GM21447 (cell line): ENCODE measurements at regions not wholly inside any gene's neighbourhood (a gene's known extent, or its start where the extent isn't known, plus 50 kb on each side); places are given as distances from the start of the nearest gene placed in this dataset.
"Not testable (repeated sequence)": the region's sequence is repeated elsewhere in the genome, so short reads cannot be mapped to it uniquely, and the experiment has no call there.

Source experiments
- ATAC-seq: cut with Tn5 transposase; IDR thresholded peaks from one replicate; pipeline ENCODE4 v1.9.1; 2021; ENCODE audit not compliant: unreplicated experiment

DNA sequence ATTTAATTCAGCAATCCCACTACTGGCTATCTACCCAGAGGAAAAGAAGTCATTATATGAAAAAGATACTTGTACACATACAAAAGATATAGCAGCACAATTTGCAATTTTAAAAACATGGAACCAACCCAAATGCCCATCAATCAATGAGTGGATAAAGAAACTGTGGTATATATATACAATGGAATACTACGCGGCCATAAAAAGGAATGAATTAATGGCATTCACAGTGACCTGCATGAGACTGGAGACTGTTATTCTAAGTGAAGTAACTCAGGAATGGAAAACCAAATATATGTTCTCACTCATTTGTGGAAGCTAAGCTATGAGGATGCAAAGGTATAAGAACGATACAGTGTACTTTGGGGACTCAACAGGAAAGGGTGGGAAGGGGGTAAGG is 102.8 kb upstream of the KCNMA1 start:
- ATAC-seq, result not testable (repeated sequence)

DNA sequence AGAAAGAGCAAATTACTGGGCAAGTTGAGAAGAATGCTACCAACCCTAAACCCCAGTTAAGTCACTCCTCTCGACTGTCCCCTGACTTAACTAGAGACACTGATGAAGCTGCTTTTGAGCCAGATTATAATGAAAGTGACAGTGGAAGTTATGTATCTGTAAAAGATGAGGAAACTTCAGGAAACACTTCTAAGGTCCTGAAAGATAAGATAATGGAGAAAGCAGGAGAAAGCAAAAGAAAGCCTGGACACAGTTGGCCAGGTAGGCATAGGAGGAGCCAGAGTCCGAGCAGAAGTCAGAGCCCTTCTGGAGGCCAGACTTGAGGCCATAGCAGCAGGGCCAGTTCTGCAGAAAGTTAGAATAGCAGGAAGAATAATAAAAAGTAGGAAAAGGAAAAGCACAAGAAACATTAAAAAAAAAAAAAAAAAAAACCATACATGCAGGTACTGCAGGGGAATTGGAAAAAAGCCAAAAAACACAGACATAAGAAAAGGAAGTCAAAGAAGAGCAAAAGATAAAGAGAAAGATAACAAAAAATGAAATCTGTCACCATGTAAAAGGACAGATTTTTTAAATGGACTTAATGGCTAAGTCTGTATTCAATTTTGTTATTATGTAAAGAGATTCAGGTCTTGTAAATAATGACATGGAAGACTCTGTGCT is 101.0 kb upstream of the KCNMA1 start:
- ATAC-seq, result no peak

DNA sequence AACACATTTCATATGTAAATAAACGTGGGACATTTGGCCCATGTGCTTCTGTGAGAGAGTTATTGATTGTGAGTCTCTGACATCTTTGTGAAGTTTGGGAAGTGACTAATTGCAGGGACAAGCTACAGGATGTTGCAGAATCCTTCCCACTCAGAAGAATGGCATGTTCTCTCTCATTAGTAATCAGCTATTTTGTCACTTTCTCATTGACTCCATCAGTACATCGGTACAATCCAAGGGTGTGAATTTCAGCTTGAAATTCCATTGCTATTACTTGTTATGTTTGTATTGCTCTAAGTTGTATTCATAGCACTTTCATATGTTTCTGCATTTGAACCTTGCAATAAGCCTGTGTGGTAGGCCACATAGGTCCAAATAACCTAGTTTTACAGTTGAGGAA is 100.0 kb upstream of the KCNMA1 start:
- no peak for ATAC-seq

DNA sequence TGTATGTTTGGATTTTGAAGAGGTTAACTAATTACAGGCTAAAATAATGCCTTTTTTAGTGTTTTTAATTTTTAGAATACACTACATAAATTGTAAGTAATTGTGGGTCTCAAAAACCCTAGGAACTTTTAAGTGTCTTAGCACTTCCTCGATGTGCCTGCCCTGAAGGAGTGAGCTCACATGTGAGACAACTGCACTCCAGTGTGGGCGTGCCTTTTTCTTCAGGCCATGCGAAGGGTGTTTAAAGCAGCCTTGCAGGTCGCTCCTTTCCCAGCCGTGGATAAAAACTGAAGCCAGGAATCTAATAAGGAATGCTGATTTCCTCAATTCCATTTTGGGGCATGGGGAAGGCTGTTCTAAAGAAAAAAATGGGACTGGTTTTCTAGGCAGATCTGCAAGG is 97.5 kb upstream of the KCNMA1 start:
- not testable (repeated sequence) for ATAC-seq

DNA sequence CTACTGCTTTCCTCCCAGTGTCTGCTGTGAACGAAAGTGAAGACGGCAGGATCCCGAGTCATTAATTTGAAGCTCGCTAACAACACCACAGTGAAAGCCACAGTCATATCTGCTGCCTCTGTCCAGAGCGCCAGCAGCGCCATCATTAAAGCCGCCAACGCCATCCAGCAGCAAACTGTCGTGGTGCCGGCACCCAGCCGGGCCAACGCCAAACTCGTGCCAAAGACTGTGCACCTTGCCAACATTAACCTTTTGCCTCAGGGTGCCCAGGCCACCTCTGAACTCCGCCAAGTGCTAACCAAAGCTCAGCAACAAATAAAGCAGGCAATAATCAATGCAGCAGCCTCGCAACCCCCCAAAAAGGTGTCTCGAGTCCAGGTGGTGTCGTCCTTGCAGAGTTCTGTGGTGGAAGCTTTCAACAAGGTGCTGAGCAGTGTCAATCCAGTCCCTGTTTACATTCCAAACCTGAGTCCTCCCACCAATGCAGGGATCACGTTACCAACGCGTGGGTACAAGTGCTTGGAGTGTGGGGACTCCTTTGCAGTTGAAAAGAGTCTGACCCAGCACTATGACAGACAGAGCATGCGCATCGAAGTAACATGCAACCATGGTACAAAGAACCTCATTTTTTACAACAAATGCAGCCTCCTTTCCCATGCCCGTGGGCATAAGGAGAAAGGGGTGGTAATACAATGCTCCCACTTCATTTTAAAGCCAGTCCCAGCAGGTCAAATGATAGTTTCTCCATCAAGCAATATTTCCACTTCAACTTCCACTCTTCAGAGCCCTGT is 94.8 kb upstream of the KCNMA1 start:
- no peak for ATAC-seq

DNA sequence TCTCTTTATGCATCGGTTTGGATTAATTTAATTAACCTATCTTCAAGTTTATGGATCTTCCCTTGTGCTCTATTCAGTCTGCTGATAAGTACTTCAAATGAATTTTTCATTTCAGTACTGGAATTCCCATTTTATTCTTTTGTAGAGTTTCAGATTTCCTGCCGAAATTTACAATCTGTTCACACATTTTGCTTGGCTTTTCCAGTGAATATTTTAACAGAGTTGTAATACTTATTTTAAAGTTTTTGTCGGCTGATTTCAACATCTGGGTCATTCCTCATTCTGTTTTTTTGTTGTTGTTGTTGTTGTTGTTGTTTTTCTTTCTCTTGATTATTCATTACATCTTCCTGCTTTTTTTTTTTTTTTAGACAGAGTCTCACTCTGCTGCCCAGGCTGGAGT is 89.9 kb upstream of the KCNMA1 start:
- no peak for ATAC-seq

DNA sequence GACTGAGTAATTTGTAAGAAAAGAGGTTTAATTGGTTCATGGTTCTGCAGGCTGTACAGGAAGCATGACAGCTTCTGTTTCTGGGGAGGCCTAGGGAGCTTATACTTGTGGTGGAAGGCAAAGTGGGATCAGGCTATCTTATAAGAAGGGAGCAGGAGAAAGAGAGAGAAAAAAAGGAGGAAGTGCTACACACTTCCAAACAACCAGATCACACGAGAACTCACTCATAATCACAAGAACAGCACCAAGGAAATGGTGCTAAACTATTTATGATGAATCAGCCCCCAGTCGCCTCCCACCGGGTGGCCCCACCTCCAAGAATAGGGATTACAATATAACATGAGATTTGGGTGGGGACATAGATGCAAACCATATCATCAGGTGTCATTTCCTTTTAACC is 89.1 kb upstream of the KCNMA1 start:
- no peak for ATAC-seq

DNA sequence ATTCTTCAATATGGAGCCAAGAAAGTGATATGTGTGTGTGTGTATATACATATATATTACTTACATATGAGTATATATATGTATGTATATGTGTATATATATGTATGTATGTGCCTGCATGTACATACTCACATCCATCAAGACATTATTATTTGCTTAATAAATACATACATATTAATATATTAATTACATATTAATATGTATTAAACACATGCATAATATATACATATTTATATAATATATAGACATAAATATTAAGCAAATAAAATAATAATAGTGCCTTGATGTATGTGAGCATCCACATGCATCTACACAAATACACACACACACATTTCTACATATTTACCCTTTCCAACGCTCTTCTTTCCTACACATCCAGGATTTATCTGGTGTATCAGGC is 88.7 kb upstream of the KCNMA1 start:
- ATAC-seq, result no peak

DNA sequence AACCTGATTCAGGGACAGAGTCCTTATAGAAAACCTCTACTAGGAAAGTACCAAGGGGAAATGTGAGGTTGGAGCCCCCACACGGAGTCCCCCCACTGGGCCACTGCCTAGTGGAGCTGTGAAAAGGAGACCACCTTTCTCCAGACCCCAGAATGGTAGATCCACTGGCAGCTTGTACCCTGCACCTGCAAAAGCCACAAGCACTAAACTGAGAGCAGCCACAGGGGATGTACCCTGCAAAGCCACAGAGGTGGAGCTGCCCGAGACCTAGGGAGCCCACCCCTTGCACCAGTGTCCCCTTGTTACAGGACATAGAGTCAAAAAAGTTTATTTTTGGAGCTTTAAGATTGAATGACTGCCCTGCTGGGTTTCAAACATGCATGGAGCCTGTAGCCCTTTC is 87.2 kb upstream of the KCNMA1 start:
- no peak for ATAC-seq

DNA sequence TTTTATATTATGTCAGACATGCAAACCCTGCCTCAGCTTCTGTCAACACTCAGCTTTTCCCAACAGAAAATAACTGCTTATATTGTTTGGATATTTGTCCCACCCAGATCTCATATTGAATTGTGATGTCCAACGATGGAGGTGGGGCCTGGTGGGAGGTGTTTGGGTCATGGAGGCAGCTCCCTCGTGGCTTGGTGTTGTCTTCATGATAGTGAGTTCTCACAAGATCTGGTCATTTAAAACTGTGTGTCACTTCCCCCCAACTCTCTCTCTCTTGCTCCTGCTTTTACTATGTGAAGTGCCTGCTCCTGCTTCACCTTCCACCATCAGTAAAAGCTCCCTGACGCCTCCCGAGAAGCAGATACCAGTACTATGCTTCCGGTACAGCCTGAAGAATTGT is 85.8 kb upstream of the KCNMA1 start:
- ATAC-seq, result no peak

DNA sequence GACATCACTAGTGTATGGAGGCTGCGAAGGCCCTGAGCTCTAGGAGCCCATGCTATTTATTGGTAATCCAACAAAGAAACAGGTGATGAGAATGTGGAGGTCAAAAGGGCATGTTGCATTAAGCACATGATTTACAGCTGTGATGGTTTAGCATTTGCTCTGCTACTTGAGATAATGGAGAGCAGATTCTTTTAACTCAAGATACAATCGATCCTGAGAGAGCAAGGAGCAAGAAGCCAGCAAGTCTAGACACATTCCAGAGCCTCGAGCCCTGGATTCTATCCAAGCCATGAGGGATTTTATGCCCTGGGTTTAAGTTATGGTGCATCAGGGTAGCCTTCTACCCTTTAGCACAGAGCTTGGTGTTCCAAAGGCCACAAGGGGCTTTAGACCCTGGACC is 85.3 kb upstream of the KCNMA1 start:
- not testable (repeated sequence) for ATAC-seq

DNA sequence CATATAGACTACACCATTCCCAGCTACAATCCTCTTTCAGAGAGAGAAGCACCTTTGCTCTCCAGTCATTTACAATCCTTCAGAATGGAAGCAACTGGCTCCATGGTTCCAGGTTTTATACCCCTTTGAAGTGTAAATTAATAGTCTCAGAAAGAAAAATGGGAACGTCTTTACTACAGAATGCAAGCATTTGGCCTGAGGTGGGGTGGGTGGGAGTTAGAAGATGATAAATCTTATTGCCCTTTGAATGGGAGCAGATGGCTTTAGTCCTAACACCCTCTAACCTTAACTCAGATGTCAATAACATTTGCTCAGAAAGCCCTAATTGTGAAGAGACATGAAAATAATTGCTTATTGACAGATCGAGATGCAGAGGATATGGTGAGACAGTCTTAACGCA is 84.2 kb upstream of the KCNMA1 start:
- ATAC-seq, result no peak

DNA sequence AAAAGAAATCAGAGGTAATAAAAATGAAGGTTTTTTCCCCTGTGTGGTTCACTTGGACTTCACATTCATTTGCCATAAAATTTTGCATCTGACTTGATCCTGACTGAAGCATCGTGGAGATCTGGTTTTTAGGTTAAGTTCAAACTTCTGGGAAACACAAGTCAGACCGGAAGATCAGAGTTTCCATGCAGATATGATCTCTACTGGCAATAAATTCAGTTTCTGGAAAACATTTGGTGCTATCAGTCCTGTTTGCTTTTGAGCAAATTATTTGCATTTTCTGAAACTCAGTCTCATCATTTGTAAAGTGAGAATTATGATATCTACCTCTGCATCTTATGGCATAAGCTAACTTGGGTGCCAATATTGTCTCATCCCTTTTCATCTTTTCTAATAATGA is 81.3 kb upstream of the KCNMA1 start:
- no peak for ATAC-seq

DNA sequence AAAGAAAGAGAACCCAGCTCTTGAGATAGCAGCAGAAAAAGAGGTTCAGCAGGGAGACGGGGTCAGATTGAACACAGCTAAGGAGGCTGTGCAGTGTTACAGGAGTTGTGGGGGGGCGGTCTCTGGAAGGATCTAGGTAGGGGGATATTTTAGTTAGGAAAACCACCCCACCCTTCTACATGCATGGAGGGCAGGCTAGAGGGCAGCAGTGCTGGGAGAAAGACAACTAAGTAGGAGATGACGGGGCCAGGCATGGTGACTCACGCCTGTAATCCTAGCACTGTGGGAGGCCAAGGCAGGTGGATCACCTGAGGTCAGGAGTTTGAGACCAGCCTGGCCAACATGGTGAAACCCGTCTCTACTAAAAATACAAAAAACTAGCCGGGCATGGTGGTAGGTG is 80.7 kb upstream of the KCNMA1 start:
- not testable (repeated sequence) for ATAC-seq

DNA sequence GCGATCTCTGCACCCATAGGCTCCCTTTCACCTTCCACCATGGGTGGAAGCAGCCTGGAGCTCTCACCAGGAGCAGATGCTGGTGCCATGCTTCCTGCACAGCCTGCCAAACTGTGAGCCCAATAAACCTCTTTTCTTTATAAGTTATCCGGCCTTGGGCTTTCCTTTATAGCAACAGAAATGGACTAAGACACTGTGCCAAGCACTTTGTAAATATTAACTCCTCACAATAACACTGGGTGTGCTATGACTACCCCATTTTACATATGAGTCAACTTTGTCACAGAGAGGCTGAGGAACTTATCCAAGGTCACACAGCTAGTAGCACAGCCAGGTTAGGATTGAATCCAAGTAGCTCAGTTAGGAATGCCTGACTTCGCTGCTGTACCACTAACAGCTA is 79.7 kb upstream of the KCNMA1 start:
- ATAC-seq, result no peak

DNA sequence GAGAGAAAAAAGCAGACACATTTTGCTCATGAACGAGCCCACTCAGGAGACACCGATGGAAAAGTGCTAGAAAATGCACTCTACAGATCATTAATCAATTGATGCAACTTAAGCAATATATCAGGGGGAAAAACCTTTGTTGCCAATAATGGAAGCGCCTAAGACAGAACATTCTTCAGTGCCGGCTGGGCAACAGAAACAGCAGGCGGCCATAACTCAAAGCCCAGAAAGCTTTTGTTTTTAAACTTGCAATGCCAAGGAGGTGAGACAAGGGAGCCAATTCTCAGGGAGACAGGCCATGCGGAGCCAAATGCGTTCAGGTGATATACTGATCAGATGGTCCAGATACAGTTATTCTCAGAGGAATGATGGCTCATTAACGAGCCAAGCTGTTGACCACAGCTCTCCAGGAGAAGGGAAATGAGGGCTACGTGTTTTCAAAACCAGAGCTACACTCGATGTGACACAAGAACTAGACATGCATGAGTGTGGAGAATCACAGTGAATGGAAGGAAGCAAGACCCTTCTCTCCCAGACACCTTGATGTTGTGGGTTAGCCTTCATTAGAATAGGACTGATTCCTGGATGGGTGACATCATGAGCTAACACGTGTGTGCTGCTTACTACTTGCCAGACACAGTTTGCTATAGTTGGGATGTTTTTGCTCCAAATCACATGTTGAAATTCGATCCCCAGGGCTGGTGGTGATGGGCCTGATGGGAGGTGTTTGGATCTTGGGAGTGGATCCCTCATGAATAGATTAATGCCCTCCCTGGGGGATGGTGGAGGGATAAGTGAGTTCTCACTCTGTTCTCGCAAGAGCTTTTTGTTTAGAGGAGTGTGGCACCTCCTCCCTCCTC is 79.1 kb upstream of the KCNMA1 start:
- no peak for ATAC-seq

DNA sequence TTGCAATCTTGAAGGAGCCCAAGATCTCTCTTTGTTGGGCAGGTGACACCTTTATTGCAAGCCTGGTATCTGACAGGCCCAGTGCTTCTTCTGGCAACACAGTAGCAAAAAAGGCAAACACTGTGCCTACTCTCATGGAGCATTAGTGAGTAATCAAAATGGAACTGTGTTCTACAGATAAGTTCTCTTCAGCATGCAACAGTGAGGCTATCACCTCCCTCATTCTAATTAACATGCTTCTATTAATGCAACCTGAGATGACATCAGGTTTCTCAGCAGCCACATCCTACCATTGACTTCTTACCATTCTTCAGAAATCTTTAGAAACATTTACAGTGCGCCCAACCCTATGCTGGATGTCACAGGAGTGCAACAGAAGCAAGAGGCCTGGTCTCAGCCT is 77.9 kb upstream of the KCNMA1 start:
- no peak for ATAC-seq

DNA sequence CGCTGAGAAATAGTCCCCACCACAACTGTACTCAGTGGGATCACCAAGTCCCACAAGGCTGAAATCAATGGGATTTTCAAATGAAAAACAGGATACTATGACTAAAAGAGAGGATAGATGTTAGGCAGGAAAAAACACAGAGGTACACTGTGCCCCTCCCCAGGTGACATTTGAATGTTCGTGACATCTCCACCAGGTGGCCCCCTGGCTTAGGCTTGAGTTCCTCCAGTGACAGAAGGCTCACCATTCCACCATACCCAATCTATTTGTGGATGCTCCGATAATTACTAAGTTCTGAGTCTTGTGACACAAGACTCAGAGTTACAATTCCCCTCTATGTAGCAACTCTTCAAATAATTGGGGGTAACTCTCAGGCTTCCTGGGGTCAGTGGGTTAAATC is 77.5 kb upstream of the KCNMA1 start:
- ATAC-seq, result no peak

DNA sequence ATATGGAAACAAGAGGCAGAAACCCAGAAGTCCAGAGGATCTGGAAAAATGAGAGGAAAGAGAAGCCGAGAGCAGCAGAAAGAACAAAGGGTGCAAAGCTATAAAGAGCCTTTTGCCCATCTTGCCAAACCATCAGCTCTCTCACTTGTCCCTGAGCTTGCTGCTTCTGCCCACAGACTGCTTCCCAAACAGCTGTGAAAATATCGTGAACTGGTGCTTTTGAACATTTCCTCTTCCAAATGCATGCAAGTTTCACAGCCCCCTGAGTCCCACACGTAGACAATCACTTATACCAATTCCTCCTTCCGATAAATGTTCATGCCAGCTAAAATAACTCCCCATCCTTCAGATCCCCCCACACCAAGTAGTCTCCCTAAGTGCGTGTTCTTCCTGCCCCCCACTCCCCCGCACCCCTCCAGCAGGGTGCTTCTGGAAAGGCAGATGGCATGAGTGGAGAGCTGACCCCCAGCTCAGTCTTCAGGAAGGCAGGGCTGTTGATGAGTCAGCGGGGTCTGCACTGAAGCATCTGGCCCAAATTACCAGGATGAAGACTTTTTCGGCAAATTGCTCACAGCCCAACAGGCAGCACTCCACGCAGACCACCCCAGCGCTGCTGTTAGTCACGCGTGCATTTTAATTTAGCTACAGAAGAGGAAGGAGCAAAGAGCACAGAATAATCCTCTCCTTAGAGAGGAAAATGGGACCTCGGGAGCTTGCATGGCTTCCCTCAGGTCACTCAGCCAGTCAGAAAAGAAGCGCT is 76.1 kb upstream of the KCNMA1 start:
- ATAC-seq, result no peak

DNA sequence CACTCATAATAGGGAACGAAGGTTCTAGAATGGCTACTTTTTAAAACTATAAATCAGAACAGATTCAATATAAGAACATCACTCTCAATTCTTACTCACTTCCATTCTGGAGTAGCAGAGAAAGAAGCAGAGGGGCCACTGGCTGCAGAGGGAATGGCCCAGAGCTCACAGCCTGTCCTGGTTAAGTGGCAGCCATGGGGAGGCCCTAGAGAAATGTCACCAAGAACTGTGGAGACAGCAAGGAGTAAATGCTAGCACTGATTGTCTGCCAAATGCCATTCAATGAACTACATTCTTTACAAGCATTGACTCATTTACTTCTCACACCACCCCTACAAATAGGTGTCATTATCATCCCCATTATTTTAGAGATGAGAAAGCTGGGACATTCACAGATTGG is 74.6 kb upstream of the KCNMA1 start:
- ATAC-seq, result no peak

DNA sequence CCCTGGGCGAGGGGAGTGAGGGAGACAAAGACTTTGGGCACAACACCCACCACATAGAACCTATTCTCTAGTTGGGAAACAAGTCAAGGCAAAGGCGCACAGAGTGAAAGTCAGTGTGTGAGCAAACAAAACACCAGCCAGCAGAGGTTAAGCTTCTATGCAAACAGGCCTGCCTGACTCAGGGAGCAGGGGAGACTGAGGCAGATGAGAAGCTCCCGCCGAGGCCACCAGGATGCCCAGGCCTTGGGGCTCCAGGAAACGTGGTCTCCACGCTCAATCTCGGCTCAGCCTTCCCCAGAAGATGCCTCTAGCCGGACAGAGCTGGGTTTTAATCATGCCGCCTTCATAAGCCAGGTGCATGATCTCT is 74.1 kb upstream of the KCNMA1 start:
- no peak for ATAC-seq
